H1 (cell line): ENCODE measurements at regions not wholly inside any gene's neighbourhood (a gene's known extent, or its start where the extent isn't known, plus 50 kb on each side); places are given as distances from the start of the nearest gene placed in this dataset.

Experiments
- CTCF ChIA-PET: fragments of 300-600 bp; sonication (Branson Sonifier 250); formaldehyde crosslinking; loops from one replicate; lab custom pipeline; 2021; ENCODE audit not compliant: partially characterized antibody; lab: Charles Lee
- POLR2A ChIA-PET: fragments of 300-600 bp; sonication (Branson Sonifier 250); formaldehyde crosslinking; loops from one replicate; lab custom pipeline; 2021; ENCODE audit warnings: inconsistent platforms; ENCODE audit not compliant: partially characterized antibody; lab: Charles Lee
- DNase-seq, 2 experiments: peaks; one replicate each; pipeline versions ENCODE4 v3.0.0 to v3.0.0-alpha.2; 2010 to 2022; ENCODE audit warnings: low spot score in 2 of 2, low read depth in 1 of 2, mixed read lengths in 1 of 2
- FAIRE-seq: peaks from 2 replicates; lab custom pipeline; 2011; peaks lifted over from hg19 to GRCh38; lab: Jason Lieb, UNC
- H2AFZ ChIP-seq: 2 replicates; pipeline ENCODE4 v1.8.1; 2012; ENCODE audit warnings: low read length, inconsistent platforms
- H2AK5ac ChIP-seq: 2 replicates; pipeline ENCODE4 v1.6.1; 2013; ENCODE audit warnings: low read depth, low read length
- H2BK120ac ChIP-seq: replicated peaks from 2 replicates; pipeline ENCODE3; 2013; ENCODE audit warnings: low read depth, low read length, inconsistent platforms
- H2BK12ac ChIP-seq: 2 replicates; pipeline ENCODE4 v1.6.1; 2013; ENCODE audit warnings: low read depth, low read length
- H2BK15ac ChIP-seq: 2 replicates; pipeline ENCODE4 v1.6.1; 2013; ENCODE audit warnings: low read length
- H2BK20ac ChIP-seq: 2 replicates; pipeline ENCODE4 v1.6.1; 2013; ENCODE audit warnings: low read length
- H2BK5ac ChIP-seq: 2 replicates; pipeline ENCODE4 v1.6.1; 2013; ENCODE audit warnings: low read depth, low read length
- H3K14ac ChIP-seq: 2 replicates; pipeline ENCODE4 v1.6.1; 2013; ENCODE audit warnings: inconsistent platforms; ENCODE audit not compliant: insufficient read length
- H3K18ac ChIP-seq: 2 replicates; pipeline ENCODE4 v1.6.1; 2013; ENCODE audit warnings: low read length; ENCODE audit errors: extremely low read depth
- H3K23ac ChIP-seq: 2 replicates; pipeline ENCODE4 v1.6.1; 2013; ENCODE audit warnings: inconsistent platforms; ENCODE audit not compliant: insufficient read length
- H3K23me2 ChIP-seq: 2 replicates; pipeline ENCODE4 v1.6.1; 2013; ENCODE audit warnings: low read depth, low read length
- H3K27ac ChIP-seq: 2 replicates; pipeline ENCODE4 v1.6.1; 2011; ENCODE audit warnings: low read depth, low read length, inconsistent platforms
- H3K27me3 ChIP-seq, 4 experiments: replicated peaks in 1 of 4; 1 replicate in 1 of 4; 2 replicates in 3 of 4; pipeline versions ENCODE4 v1.6.1 to v1.8.1; 2011 to 2013; ENCODE audit warnings: low read length in 3 of 4, mild to moderate bottlenecking in 3 of 4, inconsistent platforms in 2 of 4, mixed read lengths in 2 of 4, moderate library complexity in 1 of 4; ENCODE audit not compliant: control insufficient read depth in 3 of 4, insufficient read depth in 3 of 4; ENCODE audit errors: extremely low read depth in 1 of 4
- H3K36me3 ChIP-seq, 4 experiments: 2 replicates each; pipeline versions ENCODE4 v1.6.1 to v1.8.1; 2011 to 2013; ENCODE audit warnings: mild to moderate bottlenecking in 4 of 4, low read length in 3 of 4, moderate library complexity in 2 of 4, control low read depth in 1 of 4, inconsistent platforms in 1 of 4; ENCODE audit not compliant: insufficient read depth in 4 of 4, control insufficient read depth in 2 of 4
- H3K4ac ChIP-seq: replicated peaks from 2 replicates; pipeline ENCODE3; 2013; ENCODE audit warnings: low read length, low read depth, mixed read lengths, inconsistent platforms; ENCODE audit not compliant: insufficient read length
- H3K4me1 ChIP-seq, 4 experiments: replicated peaks in 1 of 4; 1 replicate in 1 of 4; 2 replicates in 3 of 4; pipeline versions ENCODE4 v1.6.1 to v1.8.1; 2011 to 2013; ENCODE audit warnings: low read length in 3 of 4, inconsistent platforms in 2 of 4, mixed read lengths in 1 of 4; ENCODE audit not compliant: insufficient read depth in 4 of 4, control insufficient read depth in 3 of 4
- H3K4me2 ChIP-seq, 2 experiments: 2 replicates each; pipeline versions ENCODE4 v1.6.1 to v1.8.1; 2011 to 2013; ENCODE audit warnings: low read depth in 2 of 2, low read length in 2 of 2, control low read depth in 1 of 2, inconsistent platforms in 1 of 2, mild to moderate bottlenecking in 1 of 2; ENCODE audit not compliant: insufficient read depth in 1 of 2
- H3K4me3 ChIP-seq, 4 experiments: fragments of 200-600, 300-600 bp in 1 of 4; sonication (generic), shearing (Covaris generic), sonication (Bioruptor Twin) in 1 of 4; 2 replicates each; pipeline versions ENCODE4 v1.5.1 to v1.8.1; 2011 to 2016; ENCODE audit warnings: low read length in 4 of 4, low read depth in 3 of 4, control low read depth in 2 of 4, inconsistent platforms in 2 of 4, mild to moderate bottlenecking in 2 of 4, mixed read lengths in 1 of 4, moderate library complexity in 1 of 4; ENCODE audit not compliant: insufficient read depth in 2 of 4; ENCODE audit errors: extremely low read depth in 1 of 4
- H3K56ac ChIP-seq: replicated peaks from 2 replicates; pipeline ENCODE3; 2013; ENCODE audit warnings: low read depth, mild to moderate bottlenecking, mixed read lengths, low read length, inconsistent platforms; ENCODE audit not compliant: insufficient read length
- H3K79me1 ChIP-seq: 2 replicates; pipeline ENCODE4 v1.6.1; 2013; ENCODE audit warnings: low read depth, low read length, control low read depth
- H3K79me2 ChIP-seq, 2 experiments: 2 replicates each; pipeline versions ENCODE4 v1.6.1 to v1.8.1; 2012 to 2013; ENCODE audit warnings: low read length in 2 of 2, mild to moderate bottlenecking in 2 of 2, inconsistent platforms in 1 of 2; ENCODE audit not compliant: insufficient read depth in 2 of 2, control insufficient read depth in 1 of 2
- H3K9ac ChIP-seq, 4 experiments: replicated peaks in 1 of 4; 1 replicate in 1 of 4; 2 replicates in 3 of 4; pipeline versions ENCODE4 v1.6.1 to v1.8.1; 2011 to 2013; ENCODE audit warnings: low read depth in 3 of 4, low read length in 3 of 4, control low read depth in 2 of 4, mild to moderate bottlenecking in 2 of 4, moderate library complexity in 2 of 4, inconsistent platforms in 1 of 4; ENCODE audit errors: extremely low read depth in 1 of 4
- H3K9me3 ChIP-seq, 2 experiments: 2 replicates each; pipeline versions ENCODE4 v1.6.1 to v1.8.1; 2012 to 2013; ENCODE audit warnings: mild to moderate bottlenecking in 2 of 2, moderate library complexity in 2 of 2, control low read depth in 1 of 2, inconsistent platforms in 1 of 2, low read depth in 1 of 2, low read length in 1 of 2, mixed read lengths in 1 of 2; ENCODE audit not compliant: insufficient read depth in 2 of 2
- H4K20me1 ChIP-seq, 2 experiments: replicated peaks in 1 of 2; 2 replicates each; pipeline versions ENCODE3 to v1.8.1; 2011 to 2013; ENCODE audit warnings: inconsistent platforms in 2 of 2, low read length in 2 of 2, mild to moderate bottlenecking in 1 of 2; ENCODE audit not compliant: insufficient read depth in 2 of 2, control insufficient read depth in 1 of 2
- H4K5ac ChIP-seq: 2 replicates; pipeline ENCODE4 v1.6.1; 2013; ENCODE audit warnings: low read length, low read depth, mixed read lengths, inconsistent platforms; ENCODE audit not compliant: insufficient read length
- H4K8ac ChIP-seq: 2 replicates; pipeline ENCODE4 v1.8.0; 2013; ENCODE audit warnings: mild to moderate bottlenecking, moderate library complexity, low read length, inconsistent platforms; ENCODE audit not compliant: insufficient read depth; ENCODE audit errors: extremely low read depth
- H4K91ac ChIP-seq: replicated peaks from 2 replicates; pipeline ENCODE3; 2013; ENCODE audit warnings: low read length, mixed read lengths, inconsistent platforms; ENCODE audit not compliant: insufficient read length
- CBX8 ChIP-seq: fragments of 300-800, 300-1000 bp; sonication (generic); IDR thresholded peaks from 2 replicates; pipeline ENCODE4 v1.7.1; 2016; ENCODE audit warnings: low read depth, low read length, borderline replicate concordance
- KDM1A ChIP-seq: fragments of 200-600, 300-600 bp; sonication (generic); IDR thresholded peaks from 2 replicates; pipeline ENCODE4 v1.7.1; 2016; ENCODE audit warnings: mild to moderate bottlenecking, low read length, borderline replicate concordance
- WGBS, 2 experiments: shearing (Covaris generic) in 1 of 2; methylation state at CpG; one replicate each; pipeline versions ENCODE4 v1.1.6 to v1.1.7; 2013 to 2015; ENCODE audit warnings: low lambda C conversion rate in 2 of 2, mixed read lengths in 2 of 2, inconsistent platforms in 1 of 2, low coverage in 1 of 2, missing lambda C conversion rate in 1 of 2; ENCODE audit not compliant: insufficient replicate concordance in 2 of 2, insufficient coverage in 1 of 2, insufficient read length in 1 of 2; ENCODE audit errors: extremely low coverage in 1 of 2, missing lambda C conversion rate in 1 of 2; 5-methylcytosine and 5-hydroxymethylcytosine counted together

- H4K8ac ChIP-seq, result no peak overlapping the region
- H3K56ac ChIP-seq, result no peak overlapping the region
- H2AK5ac ChIP-seq, result no peak overlapping the region
- no peak overlapping the region for H2BK120ac ChIP-seq
- no peaks in the 10 kb centered on the region for H3K27me3 ChIP-seq
- ChIA-PET CTCF (interaction anchor here (1.3 kb wide), 1 partner anchor 9 kb away, joined by 4 read pairs; no protein-coding TSS in a partner anchor), POLR2A (interaction anchor here (0.5 kb wide), 1 partner anchor 477 kb away, joined by 3 read pairs; no protein-coding TSS in a partner anchor)
- no peak overlapping the region for H3K18ac ChIP-seq
- no peak overlapping the region for H3K4me3 ChIP-seq
- no peak overlapping the region for H3K4ac ChIP-seq
- H2BK5ac ChIP-seq, result no peak overlapping the region
- no peaks in the 10 kb centered on the region; a peak in 1 of 8 replicates for H3K36me3 ChIP-seq
- no peak overlapping the region for H3K14ac ChIP-seq
- peaks cover 0 to 11% of the 10 kb centered on the region in 2 experiments; a peak in 2 of 4 replicates for H3K9me3 ChIP-seq
- H2BK15ac ChIP-seq, result no peak overlapping the region
- WGBS, 2 experiments, result 75% methylated on average over 6 of the region's 6 CpGs; no CpG with 5 or more reads in 1 of the 2 experiments
- no peak overlapping the region for H3K23ac ChIP-seq
- TF ChIP-seq CBX8 (no peak), KDM1A (no peak)
- H3K4me1 ChIP-seq, result no peaks in the 10 kb centered on the region
- no peaks in the 10 kb centered on the region for H3K79me1 ChIP-seq
- no peak for FAIRE-seq
- no peak overlapping the region for H4K91ac ChIP-seq
- H2BK12ac ChIP-seq, result no peak overlapping the region
- peaks cover 14% of the 10 kb centered on the region; the same call in 1 of the 2 replicates for H3K23me2 ChIP-seq
- H3K79me2 ChIP-seq, result no peaks in the 10 kb centered on the region
- H3K27ac ChIP-seq, result no peak overlapping the region
- H4K5ac ChIP-seq, result no peak overlapping the region
- H2BK20ac ChIP-seq, result no peak overlapping the region
- no peak overlapping the region for H3K9ac ChIP-seq
- no peak for DNase-seq
- no peak overlapping the region for H2AFZ ChIP-seq
- H4K20me1 ChIP-seq, result peaks cover 0 to 12% of the 10 kb centered on the region in 2 experiments
- H3K4me2 ChIP-seq, result no peak overlapping the region
Observed at GRCh38 chr22:49594078-49594477, 233.6 kb downstream of the BRD1 start.
